Gastrocnemius medialis (tissue), 4 donors: ENCODE measurements at regions not wholly inside any gene's neighbourhood (a gene's known extent, or its start where the extent isn't known, plus 50 kb on each side); places are given as distances from the start of the nearest gene placed in this dataset.

Source experiments
- CTCF ChIP-seq, 5 experiments: fragments of 450-650 bp in 3 of 5; fragments of 200-600 bp in 2 of 5; sonication (generic) in 2 of 5; IDR thresholded peaks in 4 of 5; conservative IDR thresholded peaks in 1 of 5; 1 replicate in 4 of 5; 2 replicates in 1 of 5; pipeline ENCODE4 v1.5.1; 2016 to 2019; ENCODE audit warnings: antibody characterized with exemption in 5 of 5, mild to moderate bottlenecking in 3 of 5, moderate library complexity in 3 of 5
- POLR2A ChIP-seq, 2 donors: fragments of 450-650 bp; IDR thresholded peaks; one replicate each; pipeline ENCODE4 v1.6.1; 2017; ENCODE audit warnings: antibody characterized with exemption in 2 of 2, mild to moderate bottlenecking in 2 of 2, moderate library complexity in 2 of 2

- TF ChIP-seq POLR2A (IDR thresholded peaks at IDR 0.05) (no peak), CTCF (IDR thresholded peaks at IDR 0.05 in 4 of 5, conservative IDR thresholded peaks at IDR 0.05 in 1 of 5) (no peak)
Observed at GRCh38 chrX:145631461-145631951, 186.1 kb upstream of the SLITRK2 start.
